NT2/D1 (cell line): ENCODE measurements at regions not wholly inside any gene's neighbourhood (a gene's known extent, or its start where the extent isn't known, plus 50 kb on each side); places are given as distances from the start of the nearest gene placed in this dataset.

Source experiments
- SUZ12 ChIP-seq: IDR thresholded peaks from 2 replicates; pipeline ENCODE4 v1.6.1; 2011; ENCODE audit not compliant: insufficient read length, insufficient read depth; ENCODE audit errors: extremely low read depth
- YY1 ChIP-seq: IDR thresholded peaks from 2 replicates; pipeline ENCODE4 v1.6.1; 2011; ENCODE audit not compliant: insufficient read length, insufficient read depth
- ZNF274 ChIP-seq: IDR thresholded peaks from 2 replicates; pipeline ENCODE4 v1.6.1; 2011; ENCODE audit warnings: mild to moderate bottlenecking, low read depth, low read length

DNA sequence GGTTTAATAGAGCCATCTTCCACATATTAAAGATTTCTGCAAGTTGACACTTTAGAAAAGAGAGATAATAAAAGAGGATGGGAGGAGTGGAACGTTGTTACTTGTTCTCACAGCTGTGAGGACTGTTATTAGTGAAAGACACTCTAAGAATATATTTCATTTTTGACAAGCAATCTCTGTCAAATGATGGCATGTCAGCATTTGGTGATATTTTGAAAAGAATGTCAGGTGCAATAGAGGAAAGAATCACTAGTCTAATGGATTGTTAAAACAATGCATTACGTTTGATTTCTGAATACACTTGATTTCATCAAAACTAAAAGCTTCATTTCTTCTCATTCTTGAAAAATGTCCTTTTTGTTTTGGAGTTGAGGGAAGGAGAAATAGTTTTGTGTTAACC, 853.4 kb downstream of the PLA2G4A start:
- no peak for TF ChIP-seq ZNF274
- no peak for TF ChIP-seq SUZ12
- no peak for TF ChIP-seq YY1
